ENCODE measurements at regions not wholly inside any gene's neighbourhood (a gene's known extent, or its start where the extent isn't known, plus 50 kb on each side); places are given as distances from the start of the nearest gene placed in this dataset.
A peak's percentile ranks its signal among the peaks of the same experiment; 100 is the strongest.

GRCh38 chr18:49697757-49698524, 115.4 kb downstream of the ACAA2 start:
- no peak for TF ChIP-seq CTCF (IDR thresholded peaks at IDR 0.05; ENCODE audit: insufficient read depth, low read depth, low read length, missing control alignments)
- H3K4me3 ChIP-seq (ENCODE audit: low read length): no peak overlapping the region
- DNase-seq (ENCODE audit: low read depth): no peak

DNA sequence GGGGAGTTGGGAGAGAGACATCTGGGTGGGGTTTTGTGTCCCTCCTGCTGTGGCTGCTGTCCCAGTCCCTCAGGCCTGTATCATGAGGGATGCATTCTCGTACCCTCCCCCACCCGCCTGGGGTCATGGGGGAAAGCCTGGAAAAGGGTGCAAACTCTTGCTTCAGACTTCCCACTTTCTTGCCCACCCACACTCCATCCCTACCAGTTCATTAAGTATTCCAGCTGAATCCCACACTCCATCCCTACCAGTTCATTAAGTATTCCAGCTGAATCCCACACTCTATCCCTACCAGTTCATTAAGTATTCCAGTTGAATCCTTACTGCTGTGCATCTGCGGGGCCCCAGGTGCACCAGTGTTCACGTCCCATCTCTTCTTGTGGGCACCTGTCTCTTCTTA, 116.3 kb downstream of the ACAA2 start:
- no peak for TF ChIP-seq CTCF (IDR thresholded peaks at IDR 0.05; ENCODE audit: insufficient read depth, low read depth, low read length, missing control alignments)
- no peak overlapping the region for H3K4me3 ChIP-seq (ENCODE audit: low read length)

GRCh38 chr18:49694402-49694801, 118.9 kb downstream of the ACAA2 start:
- DNase-seq (ENCODE audit: low read depth): no peak
- TF ChIP-seq CTCF (IDR thresholded peaks at IDR 0.05; ENCODE audit: insufficient read depth, low read depth, low read length, missing control alignments): no peak

More for the DNA sequence above, 116.3 kb downstream of the ACAA2 start:
- DNase-seq (ENCODE audit: low read depth): no peak

DNA sequence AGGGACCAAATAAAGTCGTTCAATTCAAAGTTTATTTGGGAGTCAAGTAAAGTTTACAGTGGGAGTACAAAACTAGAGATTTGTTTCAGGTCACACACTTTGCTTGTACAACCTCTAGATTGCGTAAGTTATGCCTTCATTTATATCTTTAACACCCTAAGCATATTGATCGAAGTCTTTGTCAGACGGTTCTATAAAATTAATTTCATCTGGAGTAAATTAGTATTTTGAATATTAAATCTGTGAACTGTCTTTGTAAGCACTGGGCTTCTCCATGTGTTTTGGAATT, 119.7 kb downstream of the ACAA2 start:
- no peak overlapping the region for H3K4me3 ChIP-seq (ENCODE audit: low read length)
- DNase-seq (ENCODE audit: low read depth): no peak
- TF ChIP-seq CTCF (IDR thresholded peaks at IDR 0.05; ENCODE audit: insufficient read depth, low read depth, low read length, missing control alignments): no peak

More at GRCh38 chr18:49694402-49694801, 118.9 kb downstream of the ACAA2 start:
- H3K4me3 ChIP-seq (ENCODE audit: low read length): no peak overlapping the region

DNA sequence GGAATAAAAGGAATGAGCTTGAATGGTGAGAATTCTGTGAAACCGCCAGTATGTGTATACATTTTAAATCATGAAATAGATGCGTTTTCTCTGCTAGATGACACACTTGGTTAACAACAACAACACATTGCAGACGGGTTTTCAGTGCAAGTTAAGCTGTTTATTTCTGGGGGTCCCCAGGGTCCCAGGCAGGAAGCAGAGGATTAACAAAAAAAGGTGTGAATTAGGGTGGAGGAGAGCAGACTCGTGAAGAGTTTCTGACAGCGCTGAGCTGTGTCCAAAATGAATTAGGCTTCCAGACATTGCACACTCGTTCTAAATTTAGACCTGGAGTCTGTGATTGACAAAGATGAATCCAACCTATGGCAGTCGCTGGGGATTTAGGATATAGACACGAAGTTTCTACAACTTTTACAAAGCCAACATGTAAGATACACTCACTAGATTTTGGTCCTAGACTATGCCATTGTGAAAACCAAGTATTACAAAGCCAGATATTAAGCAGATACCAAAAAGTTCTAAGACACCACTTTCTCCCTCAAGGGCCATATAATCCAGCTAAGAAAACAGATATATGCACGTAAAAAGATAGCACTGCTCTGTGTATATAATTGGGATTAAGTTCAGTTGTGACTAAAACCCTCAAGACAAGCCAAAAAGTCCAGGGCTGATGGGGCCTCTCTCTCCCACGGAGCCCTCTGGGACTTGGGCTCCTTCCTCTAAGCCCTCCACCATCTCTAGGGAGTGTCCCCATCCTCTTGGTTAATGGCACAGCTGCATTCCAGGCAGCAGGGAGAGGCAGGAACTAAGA, 120.2 kb downstream of the ACAA2 start:
- no peak for TF ChIP-seq CTCF (IDR thresholded peaks at IDR 0.05; ENCODE audit: insufficient read depth, low read depth, low read length, missing control alignments)
- H3K4me3 ChIP-seq (ENCODE audit: low read length): no peak overlapping the region
- no peak for DNase-seq (ENCODE audit: low read depth)

GRCh38 chr18:49691177-49691608, 122.1 kb downstream of the ACAA2 start:
- TF ChIP-seq CTCF (IDR thresholded peaks at IDR 0.05; ENCODE audit: insufficient read depth, low read depth, low read length, missing control alignments): no peak
- DNase-seq (ENCODE audit: low read depth): peak; percentile 94
- H3K4me3 ChIP-seq (ENCODE audit: low read length): no peak overlapping the region
